ENCODE measurements at regions not wholly inside any gene's neighbourhood (a gene's known extent, or its start where the extent isn't known, plus 50 kb on each side); places are given as distances from the start of the nearest gene placed in this dataset.

DNA sequence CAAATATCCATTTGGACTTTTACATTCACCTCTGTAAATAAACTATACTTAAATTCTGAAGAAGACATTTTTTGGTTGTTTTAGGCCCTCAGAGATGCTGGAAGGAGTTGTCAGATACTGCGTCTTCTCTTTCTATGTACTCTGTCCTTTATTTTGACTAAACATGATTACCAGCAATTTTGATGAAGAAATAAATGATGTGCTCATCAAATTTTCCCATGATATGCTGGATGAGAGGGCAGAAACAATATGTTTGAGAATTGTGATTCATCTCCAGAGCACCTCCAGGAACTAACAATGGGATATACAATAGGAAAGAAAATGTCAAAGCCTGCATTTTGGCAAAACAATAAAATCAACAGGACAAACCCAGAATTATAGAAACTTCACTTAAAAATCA is 481.6 kb upstream of the HS3ST5 start:
- TF ChIP-seq, protein P1, sequence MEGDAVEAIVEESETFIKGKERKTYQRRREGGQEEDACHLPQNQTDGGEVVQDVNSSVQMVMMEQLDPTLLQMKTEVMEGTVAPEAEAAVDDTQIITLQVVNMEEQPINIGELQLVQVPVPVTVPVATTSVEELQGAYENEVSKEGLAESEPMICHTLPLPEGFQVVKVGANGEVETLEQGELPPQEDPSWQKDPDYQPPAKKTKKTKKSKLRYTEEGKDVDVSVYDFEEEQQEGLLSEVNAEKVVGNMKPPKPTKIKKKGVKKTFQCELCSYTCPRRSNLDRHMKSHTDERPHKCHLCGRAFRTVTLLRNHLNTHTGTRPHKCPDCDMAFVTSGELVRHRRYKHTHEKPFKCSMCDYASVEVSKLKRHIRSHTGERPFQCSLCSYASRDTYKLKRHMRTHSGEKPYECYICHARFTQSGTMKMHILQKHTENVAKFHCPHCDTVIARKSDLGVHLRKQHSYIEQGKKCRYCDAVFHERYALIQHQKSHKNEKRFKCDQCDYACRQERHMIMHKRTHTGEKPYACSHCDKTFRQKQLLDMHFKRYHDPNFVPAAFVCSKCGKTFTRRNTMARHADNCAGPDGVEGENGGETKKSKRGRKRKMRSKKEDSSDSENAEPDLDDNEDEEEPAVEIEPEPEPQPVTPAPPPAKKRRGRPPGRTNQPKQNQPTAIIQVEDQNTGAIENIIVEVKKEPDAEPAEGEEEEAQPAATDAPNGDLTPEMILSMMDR (IDR thresholded peaks at IDR 0.05; ENCODE audit: low read length): no peak
- TF ChIP-seq EZH2 (IDR thresholded peaks at IDR 0.05; ENCODE audit: borderline replicate concordance, low read length): no peak

All from OCI-LY1 (cell line).